ENCODE measurements at regions not wholly inside any gene's neighbourhood (a gene's known extent, or its start where the extent isn't known, plus 50 kb on each side); places are given as distances from the start of the nearest gene placed in this dataset.

- Histone ChIP-seq H3K79me2 (ENCODE audit: insufficient read depth, low read depth, low read length) (no peaks in the 10 kb centered on the region), H3K9me3 (ENCODE audit: low read length) (no peaks in the 10 kb centered on the region), H3K4me2 (ENCODE audit: low read length) (no peak overlapping the region), H3K4me3 (ENCODE audit: low read depth, low read length, poor library complexity, severe bottlenecking) (no peak overlapping the region), H3K36me3 (ENCODE audit: insufficient read depth, low read length) (no peaks in the 10 kb centered on the region), H3K27ac (ENCODE audit: low read depth, low read length, poor library complexity, severe bottlenecking) (no peak overlapping the region), H2AFZ (ENCODE audit: low read length) (no peak overlapping the region), H3K4me1 (ENCODE audit: insufficient read depth, low read length, poor library complexity, severe bottlenecking) (peaks cover 12% of the 10 kb centered on the region), H3K9me2 (ENCODE audit: insufficient read depth, low read length) (no peaks in the 10 kb centered on the region), H4K20me1 (ENCODE audit: insufficient read depth, low read length) (no peaks in the 10 kb centered on the region)
- TF ChIP-seq CTCF (conservative IDR thresholded peaks at IDR 0.05; ENCODE audit: low read length) (no peak), EZH2phosphoT487 (IDR thresholded peaks at IDR 0.05; ENCODE audit: borderline replicate concordance, low read depth, low read length) (no peak)
- peak; percentile 4 for DNase-seq (ENCODE audit: low spot score)
- intact Hi-C loops (cut with micrococcal nuclease; ENCODE audit: unreplicated experiment): no loop called here
- ChIA-PET CTCF (ENCODE audit: unreplicated experiment) (no interaction called here), POLR2A (interaction anchor here (0.5 kb wide), 1 partner anchor 363 kb away, joined by 3 read pairs; no protein-coding TSS in a partner anchor)
- no TSS peak for BruUV-seq (replicated peaks)
Measured at GRCh38 chr2:134020608-134021007, 233.3 kb upstream of the MGAT5 start.

- peaks cover 12% of the 10 kb centered on the region for H3K4me1 ChIP-seq (ENCODE audit: insufficient read depth, low read length, poor library complexity, severe bottlenecking)
- POLR2A ChIA-PET: interaction anchor here (1.0 kb wide), 1 partner anchor 52 kb away, joined by 4 read pairs; no protein-coding TSS in a partner anchor
- H3K4me2 ChIP-seq (ENCODE audit: low read length): peak overlapping the region; percentile 10; the same call in 1 of the 2 replicates
Measured at GRCh38 chr2:134021830-134022524, 231.9 kb upstream of the MGAT5 start.

More at GRCh38 chr2:134021830-134022524, 231.9 kb upstream of the MGAT5 start:
- CTCF ChIA-PET (ENCODE audit: unreplicated experiment): no interaction called here
- Histone ChIP-seq H4K20me1 (ENCODE audit: insufficient read depth, low read length) (no peaks in the 10 kb centered on the region), H2AFZ (ENCODE audit: low read length) (no peak overlapping the region), H3K4me3 (ENCODE audit: low read depth, low read length, poor library complexity, severe bottlenecking) (no peak overlapping the region), H3K27ac (ENCODE audit: low read depth, low read length, poor library complexity, severe bottlenecking) (no peak overlapping the region), H3K36me3 (ENCODE audit: insufficient read depth, low read length) (no peaks in the 10 kb centered on the region), H3K9me3 (ENCODE audit: low read length) (no peaks in the 10 kb centered on the region), H3K79me2 (ENCODE audit: insufficient read depth, low read depth, low read length) (no peaks in the 10 kb centered on the region), H3K9me2 (ENCODE audit: insufficient read depth, low read length) (no peaks in the 10 kb centered on the region)
- TF ChIP-seq CTCF (conservative IDR thresholded peaks at IDR 0.05; ENCODE audit: low read length) (no peak), EZH2phosphoT487 (IDR thresholded peaks at IDR 0.05; ENCODE audit: borderline replicate concordance, low read depth, low read length) (no peak)
- intact Hi-C loops (cut with micrococcal nuclease; ENCODE audit: unreplicated experiment): no loop called here
- BruUV-seq (replicated peaks): no TSS peak
- peak; percentile 39 for DNase-seq (ENCODE audit: low spot score)
